Neural progenitor cell (in vitro differentiated cells): ENCODE measurements at regions not wholly inside any gene's neighbourhood (a gene's known extent, or its start where the extent isn't known, plus 50 kb on each side); places are given as distances from the start of the nearest gene placed in this dataset.

Source experiments
- CTCF ChIP-seq: fragments of 200-600 bp; sonication (generic); IDR thresholded peaks from 2 replicates; pipeline ENCODE4 v1.5.1; 2017; ENCODE audit warnings: antibody characterized with exemption, mild to moderate bottlenecking
- EZH2 ChIP-seq: fragments of 200-600 bp; sonication (generic); IDR thresholded peaks from 2 replicates; pipeline ENCODE4 v1.6.1; 2017; ENCODE audit warnings: antibody characterized with exemption, mild to moderate bottlenecking, moderate library complexity
- EZH2phosphoT487 ChIP-seq: fragments of 200-600 bp; sonication (generic); IDR thresholded peaks from 2 replicates; pipeline ENCODE4 v1.6.1; 2017; ENCODE audit warnings: antibody characterized with exemption

GRCh38 chr16:85380002-85380395, 233.1 kb upstream of the GSE1 start:
- TF ChIP-seq CTCF, result no peak
- no peak for TF ChIP-seq EZH2
- TF ChIP-seq EZH2phosphoT487, result no peak
